ENCODE measurements at regions not wholly inside any gene's neighbourhood (a gene's known extent, or its start where the extent isn't known, plus 50 kb on each side); places are given as distances from the start of the nearest gene placed in this dataset.
A peak's percentile ranks its signal among the peaks of the same experiment; 100 is the strongest.

DNA sequence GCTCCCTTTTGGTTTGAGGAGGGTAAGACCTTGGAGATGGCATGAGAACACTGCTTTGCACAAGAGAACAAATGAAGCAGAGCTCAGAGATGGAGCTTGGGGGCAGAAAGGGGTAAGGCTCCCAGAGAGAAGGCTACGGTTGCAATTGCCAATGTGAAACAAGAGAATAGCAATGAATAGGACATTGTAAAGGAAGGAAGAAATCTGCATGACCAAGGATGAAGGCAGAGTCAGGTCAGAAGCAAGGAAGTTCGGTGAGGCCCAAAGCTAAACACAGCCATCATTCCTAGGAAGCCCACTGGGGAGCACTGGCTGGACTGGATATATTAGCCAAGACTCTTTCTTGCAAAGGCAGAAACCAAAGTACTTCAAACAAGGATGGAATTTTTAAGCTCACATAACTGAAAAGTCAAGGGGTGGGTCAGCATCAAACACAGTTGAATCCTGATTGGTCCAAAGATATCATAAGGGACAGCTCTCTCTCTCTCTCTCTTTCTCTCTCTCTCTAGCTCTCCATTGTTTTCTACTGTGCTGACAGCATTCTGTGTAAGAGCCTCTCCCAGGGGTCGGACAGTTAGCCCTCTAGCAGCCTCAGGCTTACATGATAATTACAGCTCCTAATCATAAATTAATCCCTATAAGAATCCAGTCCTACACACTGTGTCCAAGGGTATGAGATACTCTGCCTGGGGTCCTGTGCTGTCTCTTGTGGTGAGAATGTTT lies 484.3 kb downstream of the SOX6 start:
- H3K9me3 ChIP-seq, result no peaks in the 10 kb centered on the region
- DNase-seq (no peak), ATAC-seq (no peak), FAIRE-seq (no peak)
- H3K4me1 ChIP-seq, result no peaks in the 10 kb centered on the region
- no peak overlapping the region for H3K27ac ChIP-seq
- WGBS, 2 donors, result 89 to 90% methylated on average over 3 of the region's 3 CpGs
- TF ChIP-seq, protein P1, sequence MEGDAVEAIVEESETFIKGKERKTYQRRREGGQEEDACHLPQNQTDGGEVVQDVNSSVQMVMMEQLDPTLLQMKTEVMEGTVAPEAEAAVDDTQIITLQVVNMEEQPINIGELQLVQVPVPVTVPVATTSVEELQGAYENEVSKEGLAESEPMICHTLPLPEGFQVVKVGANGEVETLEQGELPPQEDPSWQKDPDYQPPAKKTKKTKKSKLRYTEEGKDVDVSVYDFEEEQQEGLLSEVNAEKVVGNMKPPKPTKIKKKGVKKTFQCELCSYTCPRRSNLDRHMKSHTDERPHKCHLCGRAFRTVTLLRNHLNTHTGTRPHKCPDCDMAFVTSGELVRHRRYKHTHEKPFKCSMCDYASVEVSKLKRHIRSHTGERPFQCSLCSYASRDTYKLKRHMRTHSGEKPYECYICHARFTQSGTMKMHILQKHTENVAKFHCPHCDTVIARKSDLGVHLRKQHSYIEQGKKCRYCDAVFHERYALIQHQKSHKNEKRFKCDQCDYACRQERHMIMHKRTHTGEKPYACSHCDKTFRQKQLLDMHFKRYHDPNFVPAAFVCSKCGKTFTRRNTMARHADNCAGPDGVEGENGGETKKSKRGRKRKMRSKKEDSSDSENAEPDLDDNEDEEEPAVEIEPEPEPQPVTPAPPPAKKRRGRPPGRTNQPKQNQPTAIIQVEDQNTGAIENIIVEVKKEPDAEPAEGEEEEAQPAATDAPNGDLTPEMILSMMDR (IDR thresholded peaks at IDR 0.05), result no peak
- no peaks in the 10 kb centered on the region for H3K36me3 ChIP-seq
- intact Hi-C loops (cut with DNase I), result no loop called here
- H3K27me3 ChIP-seq, result no peaks in the 10 kb centered on the region
- no peak overlapping the region for H3K4me3 ChIP-seq

DNA sequence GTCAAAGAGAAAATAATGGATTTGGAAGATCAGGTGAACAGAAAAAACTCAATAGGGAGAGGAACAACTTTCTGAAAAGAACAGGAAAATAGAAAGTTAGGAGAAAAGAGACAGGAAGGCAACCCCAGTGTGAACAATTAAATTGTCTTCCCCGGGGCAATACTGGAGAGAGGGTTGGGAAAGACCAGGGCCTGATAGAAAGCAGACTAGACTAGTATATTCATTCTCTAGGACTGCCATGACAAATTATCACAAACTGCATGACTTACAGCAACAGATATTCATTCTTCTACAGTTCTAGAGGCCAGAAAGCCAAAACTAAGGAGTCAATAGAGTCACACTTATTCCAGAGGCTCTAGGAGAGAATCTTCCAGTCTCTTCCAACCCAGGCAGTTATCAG lies 482.8 kb downstream of the SOX6 start:
- Histone ChIP-seq H3K4me1 (no peaks in the 10 kb centered on the region), H3K27ac (no peak overlapping the region), H3K36me3 (no peaks in the 10 kb centered on the region), H3K27me3 (no peaks in the 10 kb centered on the region), H3K9me3 (no peaks in the 10 kb centered on the region), H3K4me3 (no peak overlapping the region)
- ATAC-seq (no peak), FAIRE-seq (no peak), DNase-seq (no peak)
- TF ChIP-seq, protein P1 (IDR thresholded peaks at IDR 0.05), result no peak
- 83 to 89% methylated on average over 1 of the region's 1 CpG for WGBS, 2 donors
- intact Hi-C loops (cut with DNase I), result no loop called here

DNA sequence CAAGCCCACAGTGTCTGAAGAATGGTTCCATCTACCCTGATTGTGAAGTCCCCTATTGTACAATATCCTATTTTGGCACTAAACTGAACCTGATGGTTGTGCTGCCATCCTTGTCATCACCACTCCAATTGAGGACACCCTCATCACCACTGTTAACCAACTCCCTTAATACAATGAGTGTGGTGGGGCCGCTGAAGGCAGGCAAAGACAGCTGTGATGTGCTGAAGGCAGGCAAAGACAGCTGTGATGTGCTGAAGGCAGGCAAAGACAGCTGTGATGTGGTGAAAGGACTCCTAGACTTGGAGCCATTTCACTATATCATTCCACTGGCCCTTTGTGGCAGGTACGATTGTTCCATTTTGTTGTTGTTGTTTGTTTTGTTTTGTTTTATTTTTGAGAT lies 481.6 kb downstream of the SOX6 start:
- H3K36me3 ChIP-seq, result no peaks in the 10 kb centered on the region
- intact Hi-C loops (cut with DNase I), result no loop called here
- no peak for FAIRE-seq
- H3K4me1 ChIP-seq, result no peaks in the 10 kb centered on the region
- no peaks in the 10 kb centered on the region for H3K9me3 ChIP-seq
- TF ChIP-seq, protein P1 (IDR thresholded peaks at IDR 0.05), result no peak
- WGBS, 2 donors, result 95% methylated on average over 2 of the region's 2 CpGs
- DNase-seq, result no peak
- ATAC-seq, result no peak
- H3K27ac ChIP-seq, result no peak overlapping the region
- H3K27me3 ChIP-seq, result no peaks in the 10 kb centered on the region
- no peak overlapping the region for H3K4me3 ChIP-seq

DNA sequence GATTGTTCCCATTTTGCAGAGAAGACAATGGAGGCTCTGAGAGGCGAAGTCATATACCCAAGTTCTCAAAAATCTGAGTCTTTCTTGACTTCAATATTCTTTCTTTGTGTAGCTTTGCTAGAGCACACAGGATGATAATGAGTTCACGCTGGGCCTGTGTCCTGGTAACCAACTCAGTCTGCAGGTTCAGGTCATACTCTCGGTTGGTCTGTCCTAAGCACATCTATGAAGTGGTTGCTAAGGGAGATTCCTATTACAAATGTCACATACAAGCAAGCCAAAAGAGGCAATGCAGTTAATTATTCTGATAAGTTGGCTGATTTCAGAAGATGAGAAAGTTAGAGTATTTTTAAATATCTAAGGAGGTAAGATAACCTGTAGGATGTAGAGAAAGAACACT lies 481.0 kb downstream of the SOX6 start:
- intact Hi-C loops (cut with DNase I), result no loop called here
- DNase-seq, result no peak

DNA sequence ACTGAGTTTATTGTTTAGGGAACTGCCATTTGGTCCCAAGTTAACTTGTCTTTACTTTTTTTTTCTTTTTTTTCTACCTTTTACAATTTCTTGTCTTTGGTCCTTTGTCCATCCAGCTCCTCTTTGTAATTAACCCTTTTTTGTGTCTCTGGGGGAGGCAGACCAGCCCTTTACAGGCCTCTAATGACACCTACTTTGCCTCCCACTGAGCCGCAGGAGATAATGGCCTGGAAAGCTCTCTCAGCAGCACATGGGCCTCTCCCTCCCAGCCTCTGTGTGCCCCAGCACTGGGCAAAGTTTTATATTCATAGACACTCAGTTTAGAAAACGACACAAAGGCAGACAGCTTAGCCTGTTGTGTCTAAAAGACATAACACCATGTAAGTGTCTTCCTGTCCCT lies 480.4 kb downstream of the SOX6 start:
- no peaks in the 10 kb centered on the region for H3K4me1 ChIP-seq
- no peaks in the 10 kb centered on the region for H3K36me3 ChIP-seq
- no peaks in the 10 kb centered on the region for H3K27me3 ChIP-seq
- TF ChIP-seq, protein P1 (IDR thresholded peaks at IDR 0.05), result no peak
- FAIRE-seq, result no peak
- ATAC-seq, result no peak
- DNase-seq, result no peak
- no peak overlapping the region for H3K4me3 ChIP-seq
- H3K27ac ChIP-seq, result no peak overlapping the region
- 73 to 85% methylated on average over 2 of the region's 2 CpGs for WGBS, 2 donors
- intact Hi-C loops (cut with DNase I), result no loop called here
- H3K9me3 ChIP-seq, result no peaks in the 10 kb centered on the region

More for the DNA sequence above, 481.0 kb downstream of the SOX6 start:
- no peaks in the 10 kb centered on the region for H3K4me1 ChIP-seq
- H3K36me3 ChIP-seq, result no peaks in the 10 kb centered on the region
- H3K9me3 ChIP-seq, result no peaks in the 10 kb centered on the region
- TF ChIP-seq, protein P1 (IDR thresholded peaks at IDR 0.05), result no peak
- 89 to 90% methylated on average over 3 of the region's 3 CpGs for WGBS, 2 donors
- H3K4me3 ChIP-seq, result no peak overlapping the region
- no peaks in the 10 kb centered on the region for H3K27me3 ChIP-seq
- H3K27ac ChIP-seq, result no peak overlapping the region
- FAIRE-seq, result no peak
- ATAC-seq, result peak in 2 of 4 donors; percentile 55
